CD4-positive, alpha-beta T cell (primary cell): ENCODE measurements at regions not wholly inside any gene's neighbourhood (a gene's known extent, or its start where the extent isn't known, plus 50 kb on each side); places are given as distances from the start of the nearest gene placed in this dataset.

ENCODE experiments used
- ATAC-seq: fragments of 200-7000 bp; cut with Tn5 transposase; one replicate; pipeline ENCODE4 v1.10.0; 2022; ENCODE audit warnings: mild to moderate bottlenecking; ENCODE audit not compliant: poor library complexity
- CTCF ChIA-PET: fragments of 350-600 bp; sonication (Branson Sonifier 250); formaldehyde crosslinking; loops from one replicate; lab custom pipeline; 2021; ENCODE audit warnings: antibody characterized with exemption, inconsistent platforms; lab: Charles Lee
- POLR2A ChIA-PET: fragments of 350-600 bp; sonication (Branson Sonifier 250); formaldehyde crosslinking; loops from one replicate; lab custom pipeline; 2021; ENCODE audit warnings: antibody characterized with exemption, inconsistent platforms; lab: Charles Lee
- DNase-seq, 14 experiments: peaks; one replicate each; pipeline ENCODE4 v3.0.0-alpha.2; 2013 to 2020; ENCODE audit warnings: mixed read lengths in 2 of 14
- H3K27ac ChIP-seq, 2 donors: one replicate each; pipeline versions ENCODE4 v1.5.1 to v1.7.0; 2013; ENCODE audit warnings: low read length in 2 of 2, low read depth in 1 of 2, mild to moderate bottlenecking in 1 of 2
- H3K27me3 ChIP-seq, 2 experiments: 1 replicate in 1 of 2; 2 replicates in 1 of 2; pipeline versions ENCODE4 v1.6.1 to v1.7.0; 2013; ENCODE audit warnings: low read length in 2 of 2, control low read depth in 1 of 2, mild to moderate bottlenecking in 1 of 2, moderate library complexity in 1 of 2; ENCODE audit not compliant: insufficient read depth in 2 of 2, control insufficient read depth in 1 of 2
- H3K36me3 ChIP-seq: one replicate; pipeline ENCODE4 v1.6.1; 2013; ENCODE audit warnings: low read length, control low read depth; ENCODE audit not compliant: insufficient read depth
- H3K4me1 ChIP-seq: one replicate; pipeline ENCODE4 v1.6.1; 2013; ENCODE audit warnings: low read length, control low read depth; ENCODE audit not compliant: insufficient read depth
- H3K4me3 ChIP-seq: one replicate; pipeline ENCODE4 v1.5.1; 2013; ENCODE audit warnings: mild to moderate bottlenecking, low read length, moderate library complexity
- H3K9me3 ChIP-seq, 2 experiments: 1 replicate in 1 of 2; 2 replicates in 1 of 2; pipeline versions ENCODE4 v1.6.1 to v1.7.0; 2013; ENCODE audit warnings: low read length in 2 of 2, mild to moderate bottlenecking in 2 of 2, control low read depth in 1 of 2, moderate library complexity in 1 of 2; ENCODE audit not compliant: control insufficient read depth in 1 of 2, insufficient read depth in 1 of 2
- H3K27ac Mint-ChIP-seq: one replicate; pipeline ENCODE4 v1.8.0; 2020; ENCODE audit warnings: mixed read lengths
- H3K27me3 Mint-ChIP-seq: one replicate; pipeline ENCODE4 v1.8.0; 2021; ENCODE audit warnings: mixed read lengths
- H3K36me3 Mint-ChIP-seq: one replicate; pipeline ENCODE4 v1.8.0; 2021; ENCODE audit warnings: low read depth, mixed read lengths
- H3K4me1 Mint-ChIP-seq: one replicate; pipeline ENCODE4 v1.8.0; 2021; ENCODE audit warnings: low read depth, mixed read lengths
- H3K4me3 Mint-ChIP-seq: one replicate; pipeline ENCODE4 v1.8.0; 2020; ENCODE audit warnings: mild to moderate bottlenecking, mixed read lengths
- H3K9me3 Mint-ChIP-seq: one replicate; pipeline ENCODE4 v1.8.0; 2020; ENCODE audit warnings: mixed read lengths
- intact Hi-C, 2 experiments: fragments of 100-400 bp; cut with DNase I in 1 of 2; cut with micrococcal nuclease in 1 of 2; formaldehyde crosslinking; loops; one replicate each; pipeline versions ENCODE4 v1.15.1 to v1.9.0; 2023 to 2025; cut with DNase I, micrococcal nuclease
- TF ChIP-seq, protein P1 (sequence below): fragments of 200-600 bp; IDR thresholded peaks from one replicate; pipeline ENCODE4 v1.8.0; 2022; ENCODE audit warnings: antibody characterized with exemption, mild to moderate bottlenecking

DNA sequence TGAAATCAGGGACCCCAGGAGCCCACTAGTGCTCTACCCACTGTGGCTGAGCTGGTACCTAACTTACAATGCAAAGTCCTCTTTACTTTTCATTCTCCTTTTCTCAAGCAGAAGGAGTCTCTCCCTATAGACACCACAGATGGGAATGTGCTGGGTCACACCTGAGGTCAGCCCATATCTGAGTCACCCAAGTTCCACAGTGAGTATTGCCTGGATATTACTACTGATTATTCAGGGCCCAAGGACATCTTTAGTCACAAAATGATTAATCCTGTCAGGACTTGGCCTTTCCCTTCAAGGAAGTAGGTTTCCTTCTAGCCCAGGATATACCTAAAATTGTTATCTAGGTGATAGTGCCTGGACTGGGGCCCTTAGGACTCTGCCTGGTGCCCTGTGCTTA lies 1305.2 kb downstream of the SI start:
- no peak overlapping the region for H3K27ac ChIP-seq
- ChIA-PET POLR2A (no interaction called here), CTCF (no interaction called here)
- no peaks in the 10 kb centered on the region for H3K27me3 ChIP-seq
- H3K9me3 Mint-ChIP-seq: peaks cover 15% of the 10 kb centered on the region
- no peaks in the 10 kb centered on the region for H3K4me1 ChIP-seq
- no peaks in the 10 kb centered on the region for H3K27me3 Mint-ChIP-seq
- H3K4me3 Mint-ChIP-seq: no peak overlapping the region
- DNase-seq (no peak), ATAC-seq (no peak)
- no peak overlapping the region for H3K27ac Mint-ChIP-seq
- no peak overlapping the region for H3K4me3 ChIP-seq
- no peaks in the 10 kb centered on the region for H3K4me1 Mint-ChIP-seq
- TF ChIP-seq, protein P1, sequence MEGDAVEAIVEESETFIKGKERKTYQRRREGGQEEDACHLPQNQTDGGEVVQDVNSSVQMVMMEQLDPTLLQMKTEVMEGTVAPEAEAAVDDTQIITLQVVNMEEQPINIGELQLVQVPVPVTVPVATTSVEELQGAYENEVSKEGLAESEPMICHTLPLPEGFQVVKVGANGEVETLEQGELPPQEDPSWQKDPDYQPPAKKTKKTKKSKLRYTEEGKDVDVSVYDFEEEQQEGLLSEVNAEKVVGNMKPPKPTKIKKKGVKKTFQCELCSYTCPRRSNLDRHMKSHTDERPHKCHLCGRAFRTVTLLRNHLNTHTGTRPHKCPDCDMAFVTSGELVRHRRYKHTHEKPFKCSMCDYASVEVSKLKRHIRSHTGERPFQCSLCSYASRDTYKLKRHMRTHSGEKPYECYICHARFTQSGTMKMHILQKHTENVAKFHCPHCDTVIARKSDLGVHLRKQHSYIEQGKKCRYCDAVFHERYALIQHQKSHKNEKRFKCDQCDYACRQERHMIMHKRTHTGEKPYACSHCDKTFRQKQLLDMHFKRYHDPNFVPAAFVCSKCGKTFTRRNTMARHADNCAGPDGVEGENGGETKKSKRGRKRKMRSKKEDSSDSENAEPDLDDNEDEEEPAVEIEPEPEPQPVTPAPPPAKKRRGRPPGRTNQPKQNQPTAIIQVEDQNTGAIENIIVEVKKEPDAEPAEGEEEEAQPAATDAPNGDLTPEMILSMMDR: no peak
- H3K36me3 Mint-ChIP-seq: no peaks in the 10 kb centered on the region
- H3K9me3 ChIP-seq: peaks cover 0 to 3% of the 10 kb centered on the region in 2 experiments
- intact Hi-C loops: no loop called here
- H3K36me3 ChIP-seq: no peaks in the 10 kb centered on the region

DNA sequence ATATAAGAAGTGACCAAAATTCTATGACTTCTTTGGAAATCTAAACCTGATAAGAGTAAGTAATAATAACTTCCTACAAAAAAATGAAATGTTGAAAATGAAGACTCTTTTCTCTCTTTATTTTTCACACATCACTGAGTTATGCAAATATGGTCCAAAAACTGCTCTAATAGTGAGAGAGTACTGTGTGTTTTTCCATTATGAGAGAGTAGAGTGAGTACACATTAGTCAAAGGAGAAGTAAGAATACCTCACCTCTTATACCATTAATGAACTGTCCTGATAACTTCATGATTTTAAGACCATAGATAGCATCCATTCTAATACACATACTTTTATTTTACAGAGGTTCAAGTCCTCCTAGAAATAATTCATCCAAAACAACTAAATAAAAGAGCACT lies 1310.2 kb downstream of the SI start:
- no peaks in the 10 kb centered on the region for H3K36me3 ChIP-seq
- no peak overlapping the region for H3K4me3 Mint-ChIP-seq
- intact Hi-C loops: no loop called here
- H3K27me3 Mint-ChIP-seq: no peaks in the 10 kb centered on the region
- DNase-seq (no peak), ATAC-seq (no peak)
- H3K27ac ChIP-seq: no peak overlapping the region
- POLR2A ChIA-PET: no interaction called here
- TF ChIP-seq, protein P1: no peak
- H3K27ac Mint-ChIP-seq: no peak overlapping the region
- no peak overlapping the region for H3K4me3 ChIP-seq
- peaks cover 7% of the 10 kb centered on the region for H3K9me3 Mint-ChIP-seq
- CTCF ChIA-PET: no interaction called here
- H3K27me3 ChIP-seq: no peaks in the 10 kb centered on the region
- no peaks in the 10 kb centered on the region for H3K4me1 Mint-ChIP-seq
- peaks cover 0 to 3% of the 10 kb centered on the region in 2 experiments for H3K9me3 ChIP-seq
- no peaks in the 10 kb centered on the region for H3K36me3 Mint-ChIP-seq
- H3K4me1 ChIP-seq: no peaks in the 10 kb centered on the region

DNA sequence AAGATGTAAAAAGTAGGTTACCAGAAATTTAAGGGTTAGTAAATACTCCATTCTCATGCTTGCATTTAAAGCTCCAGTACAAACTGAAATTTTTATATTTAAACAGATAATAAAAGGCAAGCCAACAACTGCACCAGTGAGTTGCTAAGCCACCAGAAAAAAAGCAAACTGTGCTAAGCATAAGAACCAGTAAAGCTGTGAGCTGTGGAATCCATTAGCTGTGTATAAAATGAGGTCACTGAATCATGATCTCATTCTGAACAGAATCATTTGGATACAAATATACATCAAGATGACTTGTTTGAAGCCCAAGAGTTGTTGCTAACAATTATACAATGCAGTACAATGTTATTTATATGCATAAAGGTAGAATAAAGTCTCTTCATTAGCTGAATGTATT lies 1312.2 kb downstream of the SI start:
- H3K4me1 ChIP-seq: no peaks in the 10 kb centered on the region
- no peaks in the 10 kb centered on the region for H3K36me3 ChIP-seq
- Mint-ChIP-seq H3K36me3 (no peaks in the 10 kb centered on the region), H3K4me3 (no peak overlapping the region), H3K27ac (no peak overlapping the region), H3K27me3 (no peaks in the 10 kb centered on the region), H3K9me3 (peaks cover 4% of the 10 kb centered on the region), H3K4me1 (no peaks in the 10 kb centered on the region)
- ATAC-seq (no peak), DNase-seq (no peak)
- TF ChIP-seq, protein P1: no peak
- ChIA-PET CTCF (no interaction called here), POLR2A (no interaction called here)
- intact Hi-C loops: no loop called here
- no peak overlapping the region for H3K27ac ChIP-seq
- H3K4me3 ChIP-seq: no peak overlapping the region
- no peaks in the 10 kb centered on the region for H3K27me3 ChIP-seq
- peaks cover 0 to 8% of the 10 kb centered on the region in 2 experiments for H3K9me3 ChIP-seq
